ENCODE measurements at regions not wholly inside any gene's neighbourhood (a gene's known extent, or its start where the extent isn't known, plus 50 kb on each side); places are given as distances from the start of the nearest gene placed in this dataset.

DNA sequence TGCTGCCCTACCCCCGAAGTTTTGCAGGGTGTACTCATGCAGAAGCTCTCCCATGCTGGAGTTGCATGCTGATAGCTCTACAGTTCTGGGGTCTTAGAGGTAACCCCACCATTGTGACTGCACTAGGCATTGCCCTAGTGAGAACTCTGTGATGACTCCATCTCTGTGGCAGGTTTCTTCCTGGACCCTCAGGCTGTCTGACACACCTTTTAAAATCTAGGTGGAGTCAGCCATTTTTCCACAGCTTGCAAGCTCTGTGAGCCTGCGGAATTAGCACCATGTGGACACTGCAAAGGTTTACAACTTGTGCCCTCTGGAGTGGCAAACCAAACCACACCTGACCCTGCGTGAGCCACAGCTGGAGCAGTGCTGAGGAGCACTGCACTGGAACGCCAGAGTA, 636.2 kb upstream of the SPRY2 start:
- TF ChIP-seq, protein P1, sequence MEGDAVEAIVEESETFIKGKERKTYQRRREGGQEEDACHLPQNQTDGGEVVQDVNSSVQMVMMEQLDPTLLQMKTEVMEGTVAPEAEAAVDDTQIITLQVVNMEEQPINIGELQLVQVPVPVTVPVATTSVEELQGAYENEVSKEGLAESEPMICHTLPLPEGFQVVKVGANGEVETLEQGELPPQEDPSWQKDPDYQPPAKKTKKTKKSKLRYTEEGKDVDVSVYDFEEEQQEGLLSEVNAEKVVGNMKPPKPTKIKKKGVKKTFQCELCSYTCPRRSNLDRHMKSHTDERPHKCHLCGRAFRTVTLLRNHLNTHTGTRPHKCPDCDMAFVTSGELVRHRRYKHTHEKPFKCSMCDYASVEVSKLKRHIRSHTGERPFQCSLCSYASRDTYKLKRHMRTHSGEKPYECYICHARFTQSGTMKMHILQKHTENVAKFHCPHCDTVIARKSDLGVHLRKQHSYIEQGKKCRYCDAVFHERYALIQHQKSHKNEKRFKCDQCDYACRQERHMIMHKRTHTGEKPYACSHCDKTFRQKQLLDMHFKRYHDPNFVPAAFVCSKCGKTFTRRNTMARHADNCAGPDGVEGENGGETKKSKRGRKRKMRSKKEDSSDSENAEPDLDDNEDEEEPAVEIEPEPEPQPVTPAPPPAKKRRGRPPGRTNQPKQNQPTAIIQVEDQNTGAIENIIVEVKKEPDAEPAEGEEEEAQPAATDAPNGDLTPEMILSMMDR (conservative IDR thresholded peaks at IDR 0.05; ENCODE audit: low read depth, low read length) = no peak
- TF ChIP-seq EZH2 (IDR thresholded peaks at IDR 0.05; ENCODE audit: low read length, unreplicated experiment) = no peak
- no peak for TF ChIP-seq EZH2phosphoT487 (IDR thresholded peaks at IDR 0.05; ENCODE audit: borderline replicate concordance, low read length)
